22Rv1 (cell line): ENCODE measurements at regions not wholly inside any gene's neighbourhood (a gene's known extent, or its start where the extent isn't known, plus 50 kb on each side); places are given as distances from the start of the nearest gene placed in this dataset.
"Not testable (repeated sequence)": the region's sequence is repeated elsewhere in the genome, so short reads cannot be mapped to it uniquely, and the experiment has no call there.

ENCODE experiments used
- H3K27ac ChIP-seq: fragments of 450-650 bp; 2 replicates; pipeline ENCODE4 v1.5.1; 2017
- ZFX ChIP-seq: fragments of 450-650 bp; IDR thresholded peaks from 2 replicates; pipeline ENCODE4 v1.6.1; 2017; ENCODE audit warnings: antibody characterized with exemption, borderline replicate concordance
- TF ChIP-seq, protein P1 (sequence below): fragments of 450-650 bp; IDR thresholded peaks from 2 replicates; pipeline ENCODE4 v1.5.1; 2017; ENCODE audit warnings: mild to moderate bottlenecking

DNA sequence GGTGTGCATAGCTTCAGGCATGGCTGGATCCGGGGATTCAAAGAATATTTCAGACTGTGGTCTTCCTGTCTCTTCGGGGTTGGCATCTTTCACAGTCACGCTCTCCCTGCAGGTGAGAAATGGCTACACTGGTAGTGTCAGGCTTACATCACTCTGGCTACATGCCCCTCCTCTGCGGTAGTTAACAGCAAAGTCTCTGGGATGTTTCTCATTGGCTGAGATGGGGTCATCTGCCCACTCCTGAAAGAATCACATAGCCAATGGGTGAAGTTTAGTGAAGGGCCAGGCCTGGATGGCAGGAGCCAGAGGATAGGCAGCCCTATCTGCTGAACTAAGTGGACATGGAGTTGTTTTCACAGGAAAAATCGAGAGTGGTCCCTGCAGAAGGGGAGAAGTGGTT lies 356.5 kb downstream of the MATN1 start:
- TF ChIP-seq ZFX: no peak
- TF ChIP-seq, protein P1, sequence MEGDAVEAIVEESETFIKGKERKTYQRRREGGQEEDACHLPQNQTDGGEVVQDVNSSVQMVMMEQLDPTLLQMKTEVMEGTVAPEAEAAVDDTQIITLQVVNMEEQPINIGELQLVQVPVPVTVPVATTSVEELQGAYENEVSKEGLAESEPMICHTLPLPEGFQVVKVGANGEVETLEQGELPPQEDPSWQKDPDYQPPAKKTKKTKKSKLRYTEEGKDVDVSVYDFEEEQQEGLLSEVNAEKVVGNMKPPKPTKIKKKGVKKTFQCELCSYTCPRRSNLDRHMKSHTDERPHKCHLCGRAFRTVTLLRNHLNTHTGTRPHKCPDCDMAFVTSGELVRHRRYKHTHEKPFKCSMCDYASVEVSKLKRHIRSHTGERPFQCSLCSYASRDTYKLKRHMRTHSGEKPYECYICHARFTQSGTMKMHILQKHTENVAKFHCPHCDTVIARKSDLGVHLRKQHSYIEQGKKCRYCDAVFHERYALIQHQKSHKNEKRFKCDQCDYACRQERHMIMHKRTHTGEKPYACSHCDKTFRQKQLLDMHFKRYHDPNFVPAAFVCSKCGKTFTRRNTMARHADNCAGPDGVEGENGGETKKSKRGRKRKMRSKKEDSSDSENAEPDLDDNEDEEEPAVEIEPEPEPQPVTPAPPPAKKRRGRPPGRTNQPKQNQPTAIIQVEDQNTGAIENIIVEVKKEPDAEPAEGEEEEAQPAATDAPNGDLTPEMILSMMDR: no peak
- H3K27ac ChIP-seq: no peak overlapping the region

DNA sequence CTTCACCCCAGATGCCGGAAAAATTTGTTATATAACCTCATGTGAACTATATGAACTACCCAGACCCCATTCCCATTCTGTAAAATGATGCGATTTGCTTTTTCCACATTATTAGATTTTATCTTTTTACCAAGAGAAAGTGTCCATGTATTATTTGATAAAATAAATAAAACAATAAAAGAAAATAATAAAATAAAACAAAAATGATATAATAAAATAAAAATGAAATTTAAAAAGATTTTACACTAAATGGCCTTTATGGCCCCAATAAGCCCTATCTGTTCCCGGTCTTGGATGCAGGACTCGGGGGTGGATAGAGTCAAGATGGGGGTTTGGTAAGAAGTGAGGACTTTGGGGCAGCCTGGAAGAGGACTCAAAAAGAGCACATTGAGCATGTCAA lies 357.2 kb downstream of the MATN1 start:
- TF ChIP-seq, protein P1: no peak
- TF ChIP-seq ZFX: no peak
- no peak overlapping the region for H3K27ac ChIP-seq

DNA sequence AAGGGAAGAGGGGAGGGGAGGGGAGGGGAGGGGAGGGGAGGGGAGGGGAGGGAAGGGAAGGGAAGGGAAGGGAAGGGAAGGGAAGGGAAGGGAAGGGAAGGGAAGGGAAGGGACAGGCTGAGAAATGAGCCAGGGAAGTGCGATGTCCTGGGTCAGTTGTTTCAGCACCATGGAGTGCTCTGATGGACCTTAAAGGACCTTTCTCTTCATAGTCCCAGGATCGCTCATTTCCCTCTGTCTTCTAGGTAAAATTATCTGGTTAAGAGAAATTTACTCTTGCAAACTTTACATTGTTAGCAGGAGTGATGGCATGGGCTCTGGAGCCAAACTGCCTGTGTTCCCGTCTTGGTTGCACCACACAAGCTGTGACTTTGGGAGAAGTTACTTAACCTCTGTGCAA lies 357.8 kb downstream of the MATN1 start:
- no peak for TF ChIP-seq ZFX
- TF ChIP-seq, protein P1: no peak
- no peak overlapping the region for H3K27ac ChIP-seq

DNA sequence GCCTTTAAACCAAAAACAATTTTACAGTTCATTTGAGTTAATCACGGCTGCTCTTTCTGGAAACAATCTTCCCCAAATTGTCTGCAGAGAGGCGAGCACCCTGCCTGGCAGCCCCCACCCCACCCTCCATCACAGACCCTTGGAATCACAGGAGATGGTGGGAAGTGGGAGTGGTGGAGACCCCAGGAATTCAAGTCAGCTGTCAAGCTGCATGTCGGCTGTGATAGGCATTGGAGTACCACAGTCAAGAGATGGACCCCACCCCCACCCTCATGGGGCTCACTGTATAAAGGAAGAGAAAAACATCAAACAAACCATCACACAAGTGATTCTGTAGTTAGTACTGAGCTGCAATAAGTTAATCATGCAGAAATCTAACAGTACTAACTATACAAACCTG lies 360.4 kb downstream of the MATN1 start:
- no peak overlapping the region for H3K27ac ChIP-seq

DNA sequence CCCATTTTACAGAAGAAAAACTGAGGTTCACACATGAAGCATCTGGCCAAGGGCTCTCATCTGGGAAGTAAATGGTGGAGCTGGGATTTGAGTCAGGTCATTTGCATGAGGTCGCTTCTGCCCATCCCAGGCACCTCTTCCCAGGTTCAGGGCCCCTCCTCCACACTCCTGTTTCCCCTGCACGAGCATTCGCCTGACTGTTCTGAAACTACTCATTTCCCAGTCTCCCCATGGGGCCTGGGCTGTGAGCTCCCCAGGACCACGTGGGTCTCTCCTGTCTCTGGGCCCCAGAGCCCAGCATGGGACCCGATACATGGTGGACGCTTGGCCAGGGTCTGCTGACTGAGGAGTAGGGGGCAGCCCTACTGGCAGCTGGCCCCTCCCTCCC lies 360.8 kb downstream of the MATN1 start:
- TF ChIP-seq, protein P1: no peak
- no peak for TF ChIP-seq ZFX

More for the DNA sequence above, 360.4 kb downstream of the MATN1 start:
- TF ChIP-seq, protein P1: no peak
- TF ChIP-seq ZFX: no peak

DNA sequence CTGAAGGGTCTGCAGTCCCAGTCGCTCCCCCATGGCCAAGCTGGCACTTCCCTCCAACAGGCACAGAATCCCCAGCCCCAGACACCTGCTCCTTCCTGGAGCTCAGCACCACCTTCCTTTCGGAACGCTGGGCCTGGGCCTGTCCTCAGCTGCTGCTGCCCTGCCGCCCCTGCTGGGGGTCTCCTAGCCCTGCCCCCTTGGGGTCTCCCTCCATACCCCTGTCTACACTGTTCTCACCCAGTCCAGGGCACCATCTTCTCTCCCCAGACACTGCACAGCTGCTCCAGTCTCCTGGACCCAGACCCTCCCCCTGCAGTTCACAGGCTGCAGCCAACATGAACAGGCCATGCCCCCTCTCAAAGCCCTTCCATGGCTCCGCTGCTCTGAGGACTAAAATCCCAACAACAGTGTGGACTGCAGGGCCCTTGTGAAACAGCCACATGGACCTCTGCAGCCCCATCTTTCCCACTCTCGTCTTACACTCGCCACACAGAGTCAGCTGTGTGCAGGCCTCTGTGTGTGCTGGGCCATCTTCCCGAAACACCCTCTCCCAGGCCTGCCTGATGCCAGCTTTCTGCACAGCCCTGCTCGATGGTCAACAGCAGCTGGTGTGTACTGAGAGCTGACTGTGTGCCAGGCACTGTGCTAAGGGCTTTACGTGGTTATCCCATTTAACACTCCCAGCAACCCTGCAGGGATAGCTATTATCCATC lies 361.3 kb downstream of the MATN1 start:
- H3K27ac ChIP-seq: not testable (repeated sequence)

More for the DNA sequence above, 360.8 kb downstream of the MATN1 start:
- H3K27ac ChIP-seq: no peak overlapping the region

DNA sequence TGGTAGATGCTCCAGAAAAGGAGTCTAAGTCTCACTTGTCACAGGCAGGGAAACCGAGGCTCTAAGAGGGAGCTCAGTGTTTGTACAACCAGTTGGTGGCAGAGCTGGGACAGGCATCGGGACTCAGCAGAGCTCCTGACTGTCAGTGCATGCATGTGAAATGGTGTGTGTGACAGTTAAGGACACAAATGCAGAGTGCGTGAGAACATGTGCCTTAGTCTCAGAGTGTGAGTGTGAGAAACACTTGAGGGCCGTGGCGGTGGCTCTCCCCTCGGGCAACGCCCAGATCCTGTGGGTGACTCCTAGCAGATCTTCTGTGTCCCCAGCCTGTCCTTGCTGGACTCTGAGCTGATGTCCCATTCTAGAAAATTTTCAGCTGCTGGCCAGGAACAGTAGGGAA lies 362.6 kb downstream of the MATN1 start:
- no peak for TF ChIP-seq ZFX
- TF ChIP-seq, protein P1: no peak

DNA sequence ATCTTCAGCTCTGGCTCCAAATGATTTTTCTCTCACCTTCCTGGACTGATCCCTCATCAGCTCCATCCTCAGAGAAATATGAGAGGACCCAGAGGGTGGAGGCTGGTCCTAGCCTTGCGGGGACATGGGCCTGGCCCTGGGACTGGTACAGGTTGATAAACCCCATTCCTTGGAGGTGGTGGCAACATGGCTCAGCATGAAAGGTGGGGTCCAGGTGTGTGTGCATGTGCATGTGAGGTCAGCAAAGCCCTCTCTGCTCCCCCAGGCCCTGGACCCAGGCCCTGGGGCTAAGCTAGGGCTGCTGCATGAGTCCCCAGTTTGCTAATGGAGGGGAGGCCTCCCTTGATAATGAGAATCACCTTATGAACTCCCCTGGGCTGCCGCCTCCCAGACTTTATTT lies 363.1 kb downstream of the MATN1 start:
- TF ChIP-seq ZFX: no peak
- TF ChIP-seq, protein P1: no peak
- H3K27ac ChIP-seq: no peak overlapping the region

More for the DNA sequence above, 362.6 kb downstream of the MATN1 start:
- H3K27ac ChIP-seq: no peak overlapping the region
